GM12878 (cell line): ENCODE measurements at regions not wholly inside any gene's neighbourhood (a gene's known extent, or its start where the extent isn't known, plus 50 kb on each side); places are given as distances from the start of the nearest gene placed in this dataset.

Experiments used
- ATAC-seq: fragments of 200-7000 bp; cut with Tn5 transposase; 3 replicates; pipeline ENCODE4 v1.9.1; 2020; ENCODE audit warnings: mild to moderate bottlenecking, moderate library complexity
- BruUV-seq: library from RNA; stranded (reverse); fragments of 400-500 nt; replicated peaks from 2 replicates; lab custom pipeline; 2021; lab: Mats Ljungman, UMichigan
- CTCF ChIA-PET: fragments of 300-600 bp; sonication (Branson Sonifier 250); formaldehyde crosslinking; extraction: SDS; loops from one replicate; lab custom pipeline; 2021; ENCODE audit warnings: inconsistent platforms; lab: Yijun Ruan, JAX
- POLR2A ChIA-PET: fragments of 350-600 bp; formaldehyde crosslinking; extraction: SDS; loops from one replicate; lab custom pipeline; 2021; ENCODE audit warnings: inconsistent platforms; lab: Charles Lee
- RAD21 ChIA-PET: fragments of 300-600 bp; sonication (Branson Sonifier 250); formaldehyde crosslinking; loops from one replicate; lab custom pipeline; 2023; ENCODE audit warnings: antibody characterized with exemption; ENCODE audit not compliant: unreplicated experiment; lab: Charles Lee
- SMC1A ChIA-PET: fragments of 300-600 bp; sonication (Branson Sonifier 250); formaldehyde crosslinking; loops from one replicate; lab custom pipeline; 2023; ENCODE audit not compliant: unreplicated experiment, uncharacterized antibody; lab: Charles Lee
- DNase-seq: peaks from one replicate; pipeline ENCODE4 v3.0.0-alpha.2; 2011; ENCODE audit warnings: low read depth, low spot score
- FAIRE-seq: peaks from 3 replicates; lab custom pipeline; 2011; peaks lifted over from hg19 to GRCh38; lab: Jason Lieb, UNC
- H2AFZ ChIP-seq: 2 replicates; pipeline ENCODE4 v1.6.0; 2011; ENCODE audit warnings: low read depth, low read length, control low read depth; ENCODE audit not compliant: control insufficient read depth
- H3K27ac ChIP-seq: 2 replicates; pipeline ENCODE4 v1.5.1; 2011; ENCODE audit warnings: control low read depth; ENCODE audit not compliant: control insufficient read depth, insufficient read depth
- H3K27me3 ChIP-seq, 2 experiments: replicated peaks in 1 of 2; 2 replicates each; pipeline versions ENCODE4 v1.6.0 to v1.6.1; 2011; ENCODE audit warnings: low read length in 1 of 2; ENCODE audit not compliant: control insufficient read depth in 2 of 2, insufficient read depth in 2 of 2
- H3K36me3 ChIP-seq, 2 experiments: 2 replicates each; pipeline ENCODE4 v1.5.1; 2011; ENCODE audit warnings: low read length in 1 of 2; ENCODE audit not compliant: control insufficient read depth in 2 of 2, insufficient read depth in 2 of 2
- H3K4me1 ChIP-seq: 2 replicates; pipeline ENCODE4 v1.6.1; 2011; ENCODE audit warnings: mild to moderate bottlenecking, low read length, moderate library complexity, mixed read lengths; ENCODE audit not compliant: control insufficient read depth, insufficient read depth
- H3K4me2 ChIP-seq: 2 replicates; pipeline ENCODE4 v1.6.0; 2011; ENCODE audit warnings: control low read depth; ENCODE audit not compliant: control insufficient read depth, insufficient read depth
- H3K4me3 ChIP-seq: fragments of 200-600 bp; sonication (generic); 2 replicates; pipeline ENCODE4 v1.5.1; 2016
- H3K79me2 ChIP-seq: 2 replicates; pipeline ENCODE4 v1.6.0; 2011; ENCODE audit warnings: low read length; ENCODE audit not compliant: control insufficient read depth, insufficient read depth
- H3K9ac ChIP-seq: 2 replicates; pipeline ENCODE4 v1.8.0; 2011; ENCODE audit warnings: low read length, control low read depth, mixed read lengths; ENCODE audit not compliant: control insufficient read depth, insufficient read depth
- H3K9me3 ChIP-seq: replicated peaks from 3 replicates; pipeline ENCODE4 v1.5.1; 2011; ENCODE audit warnings: mild to moderate bottlenecking, low read length; ENCODE audit not compliant: control insufficient read depth, insufficient read depth
- H4K20me1 ChIP-seq: 2 replicates; pipeline ENCODE4 v1.6.0; 2011; ENCODE audit not compliant: control insufficient read depth, insufficient read depth
- ASH2L ChIP-seq: fragments of 300-600, 200-600 bp; sonication (generic); IDR thresholded peaks from 2 replicates; pipeline ENCODE4 v1.6.1; 2017; ENCODE audit warnings: low read depth, mild to moderate bottlenecking, borderline replicate concordance
- BMI1 ChIP-seq: fragments of 450-650 bp; IDR thresholded peaks from 2 replicates; pipeline ENCODE4 v1.6.1; 2016; ENCODE audit warnings: mild to moderate bottlenecking, moderate library complexity, borderline replicate concordance
- CTCF ChIP-seq, 3 experiments: IDR thresholded peaks in 2 of 3; conservative IDR thresholded peaks in 1 of 3; 2 replicates each; pipeline ENCODE4 v1.5.1; 2011; ENCODE audit warnings: low read depth in 3 of 3, low read length in 3 of 3, mild to moderate bottlenecking in 3 of 3, control low read depth in 2 of 3, moderate library complexity in 2 of 3, inconsistent platforms in 1 of 3, mixed read lengths in 1 of 3; ENCODE audit not compliant: control insufficient read depth in 2 of 3, insufficient read depth in 1 of 3; ENCODE audit errors: extremely low read depth in 1 of 3
- CUX1 ChIP-seq: IDR thresholded peaks from 2 replicates; pipeline ENCODE4 v1.6.1; 2012; ENCODE audit warnings: improper control_type of control experiment, low read depth, low read length; ENCODE audit not compliant: insufficient replicate concordance
- MTA3 ChIP-seq: IDR thresholded peaks from 2 replicates; pipeline ENCODE4 v1.6.1; 2012; ENCODE audit warnings: low read length, inconsistent platforms, borderline replicate concordance
- MYC ChIP-seq: IDR thresholded peaks from 2 replicates; pipeline ENCODE4 v1.6.1; 2011; ENCODE audit warnings: mild to moderate bottlenecking, low read length, moderate library complexity, inconsistent platforms; ENCODE audit not compliant: insufficient read depth, insufficient replicate concordance, insufficient read length, severe bottlenecking
- NFYA ChIP-seq: IDR thresholded peaks from 2 replicates; pipeline ENCODE4 v1.6.1; 2011; ENCODE audit warnings: low read depth, mild to moderate bottlenecking, low read length, improper control_type of control experiment, borderline replicate concordance
- RELA ChIP-seq: fragments of 450-650 bp; IDR thresholded peaks from 2 replicates; pipeline ENCODE4 v1.8.0; 2014; ENCODE audit warnings: borderline replicate concordance; ENCODE audit not compliant: partially characterized antibody
- SIN3A ChIP-seq: IDR thresholded peaks from 2 replicates; pipeline ENCODE4 v1.6.1; 2012; ENCODE audit warnings: low read depth, low read length, improper control_type of control experiment
- ZNF217 ChIP-seq: fragments of 450-650 bp; IDR thresholded peaks from 2 replicates; pipeline ENCODE4 v1.6.1; 2017; ENCODE audit warnings: antibody characterized with exemption, mild to moderate bottlenecking
- ZZZ3 ChIP-seq: IDR thresholded peaks from 2 replicates; pipeline ENCODE4 v1.6.1; 2011; ENCODE audit warnings: low read depth; ENCODE audit not compliant: control insufficient read depth, insufficient read length
- WGBS: methylation state at CpG from one replicate; pipeline ENCODE4 v1.1.6; 2016; ENCODE audit warnings: low lambda C conversion rate; ENCODE audit not compliant: insufficient replicate concordance, insufficient coverage; ENCODE audit errors: missing lambda C conversion rate; 5-methylcytosine and 5-hydroxymethylcytosine counted together
- in situ Hi-C: fragments of 300-500 bp; cut with MboI; formaldehyde crosslinking; loops from 9 replicates; pipeline ENCODE4 v1.14.3; 2018; ENCODE audit warnings: mixed read lengths
- intact Hi-C: fragments of 100-400 bp; cut with micrococcal nuclease; formaldehyde crosslinking; loops from one replicate; pipeline ENCODE4 v1.14.2; 2022; ENCODE audit not compliant: unreplicated experiment
- TF ChIP-seq, protein P1 (sequence below): fragments of 450-650 bp; IDR thresholded peaks from 2 replicates; pipeline ENCODE4 v1.6.1; 2016; ENCODE audit warnings: mild to moderate bottlenecking
- TF ChIP-seq, protein P2 (sequence below): fragments of 450-650 bp; IDR thresholded peaks from 2 replicates; pipeline ENCODE4 v1.6.1; 2017; ENCODE audit warnings: mild to moderate bottlenecking

GRCh38 chr20:12535316-12535715, 473.5 kb upstream of the SPTLC3 start (continued):
- TF ChIP-seq, protein P1, sequence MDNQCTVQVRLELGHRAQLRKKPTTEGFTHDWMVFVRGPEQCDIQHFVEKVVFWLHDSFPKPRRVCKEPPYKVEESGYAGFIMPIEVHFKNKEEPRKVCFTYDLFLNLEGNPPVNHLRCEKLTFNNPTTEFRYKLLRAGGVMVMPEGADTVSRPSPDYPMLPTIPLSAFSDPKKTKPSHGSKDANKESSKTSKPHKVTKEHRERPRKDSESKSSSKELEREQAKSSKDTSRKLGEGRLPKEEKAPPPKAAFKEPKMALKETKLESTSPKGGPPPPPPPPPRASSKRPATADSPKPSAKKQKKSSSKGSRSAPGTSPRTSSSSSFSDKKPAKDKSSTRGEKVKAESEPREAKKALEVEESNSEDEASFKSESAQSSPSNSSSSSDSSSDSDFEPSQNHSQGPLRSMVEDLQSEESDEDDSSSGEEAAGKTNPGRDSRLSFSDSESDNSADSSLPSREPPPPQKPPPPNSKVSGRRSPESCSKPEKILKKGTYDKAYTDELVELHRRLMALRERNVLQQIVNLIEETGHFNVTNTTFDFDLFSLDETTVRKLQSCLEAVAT, result no peak
- TF ChIP-seq NFYA, result no peak
- no peak for TF ChIP-seq ASH2L
- TF ChIP-seq MYC, result no peak

DNA sequence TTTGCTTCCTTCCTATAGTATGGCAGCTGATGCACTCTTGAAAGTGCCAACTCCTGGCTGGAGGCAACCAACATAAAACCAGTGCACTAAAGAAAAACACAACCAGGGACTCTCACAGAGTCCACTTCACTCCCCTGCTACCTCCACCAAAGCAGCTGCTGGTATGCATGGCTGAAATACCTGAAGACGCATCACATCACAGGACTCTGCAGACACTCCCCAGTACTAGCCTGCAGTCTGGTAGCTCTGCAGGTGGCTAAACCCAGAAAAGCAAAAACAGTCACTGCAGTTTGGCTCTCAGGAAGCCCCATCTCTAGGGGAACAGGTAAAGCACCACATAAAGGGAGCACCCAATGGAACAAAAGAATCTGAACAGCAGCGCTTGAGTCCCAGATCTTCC, 473.0 kb upstream of the SPTLC3 start:
- RAD21 ChIA-PET, result no interaction called here
- intact Hi-C loops (no loop called here), in situ Hi-C loops (no loop called here)
- SMC1A ChIA-PET, result no interaction called here
- H3K79me2 ChIP-seq, result no peaks in the 10 kb centered on the region
- ATAC-seq, result no peak
- no peaks in the 10 kb centered on the region for H3K4me1 ChIP-seq
- no TSS peak for BruUV-seq
- no peak overlapping the region for H3K27ac ChIP-seq
- FAIRE-seq, result no peak
- H3K9me3 ChIP-seq, result no peaks in the 10 kb centered on the region
- 56% methylated on average over 2 of the region's 2 CpGs for WGBS
- H3K36me3 ChIP-seq, result no peaks in the 10 kb centered on the region
- CTCF ChIA-PET, result no interaction called here
- POLR2A ChIA-PET, result no interaction called here
- no peaks in the 10 kb centered on the region for H4K20me1 ChIP-seq
- no peaks in the 10 kb centered on the region for H3K27me3 ChIP-seq
- no peak overlapping the region for H2AFZ ChIP-seq
- no peak for DNase-seq
- H3K4me2 ChIP-seq, result no peak overlapping the region
- H3K9ac ChIP-seq, result no peak overlapping the region
- H3K4me3 ChIP-seq, result no peak overlapping the region
- TF ChIP-seq BMI1 (no peak), MTA3 (no peak), RELA (no peak), CTCF (IDR thresholded peaks at IDR 0.05 in 2 of 3, conservative IDR thresholded peaks at IDR 0.05 in 1 of 3; ENCODE audit: control insufficient read depth in 2 of 3, extremely low read depth in 1 of 3, insufficient read depth in 1 of 3, low read depth in 3 of 3, low read length in 3 of 3) (no peak), SIN3A (no peak), ZNF217 (no peak), ZZZ3 (no peak), CUX1 (no peak)
- TF ChIP-seq, protein P2, sequence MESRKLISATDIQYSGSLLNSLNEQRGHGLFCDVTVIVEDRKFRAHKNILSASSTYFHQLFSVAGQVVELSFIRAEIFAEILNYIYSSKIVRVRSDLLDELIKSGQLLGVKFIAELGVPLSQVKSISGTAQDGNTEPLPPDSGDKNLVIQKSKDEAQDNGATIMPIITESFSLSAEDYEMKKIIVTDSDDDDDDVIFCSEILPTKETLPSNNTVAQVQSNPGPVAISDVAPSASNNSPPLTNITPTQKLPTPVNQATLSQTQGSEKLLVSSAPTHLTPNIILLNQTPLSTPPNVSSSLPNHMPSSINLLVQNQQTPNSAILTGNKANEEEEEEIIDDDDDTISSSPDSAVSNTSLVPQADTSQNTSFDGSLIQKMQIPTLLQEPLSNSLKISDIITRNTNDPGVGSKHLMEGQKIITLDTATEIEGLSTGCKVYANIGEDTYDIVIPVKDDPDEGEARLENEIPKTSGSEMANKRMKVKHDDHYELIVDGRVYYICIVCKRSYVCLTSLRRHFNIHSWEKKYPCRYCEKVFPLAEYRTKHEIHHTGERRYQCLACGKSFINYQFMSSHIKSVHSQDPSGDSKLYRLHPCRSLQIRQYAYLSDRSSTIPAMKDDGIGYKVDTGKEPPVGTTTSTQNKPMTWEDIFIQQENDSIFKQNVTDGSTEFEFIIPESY, result no peak
